ENCODE measurements at regions not wholly inside any gene's neighbourhood (a gene's known extent, or its start where the extent isn't known, plus 50 kb on each side); places are given as distances from the start of the nearest gene placed in this dataset.

DNA sequence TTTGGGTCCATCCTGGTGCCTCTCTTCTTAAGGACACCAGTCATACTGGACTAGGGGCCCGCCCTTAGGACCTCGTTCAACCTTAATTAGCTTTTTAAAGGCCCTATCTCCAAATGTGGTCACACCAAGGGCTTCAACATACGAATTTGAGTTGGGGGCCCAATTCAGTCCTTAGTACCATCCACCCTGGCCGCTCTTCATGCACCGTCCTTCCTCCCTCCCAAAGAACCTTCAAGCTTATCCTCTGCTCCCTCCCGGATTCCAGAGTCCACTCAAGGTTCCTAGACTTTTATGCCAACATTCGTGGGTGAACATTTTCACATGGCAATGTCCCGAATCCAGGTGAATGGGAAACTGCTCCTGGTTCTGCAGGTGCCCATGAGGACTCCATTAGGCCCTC is 201.3 kb upstream of the IGF1R start:
- TF ChIP-seq JUN (IDR thresholded peaks at IDR 0.05; ENCODE audit: borderline replicate concordance, insufficient read depth, insufficient read length, low read depth) (no peak), POLR2A (IDR thresholded peaks at IDR 0.05; ENCODE audit: low read depth, low read length) (no peak), POLR2AphosphoS5 (IDR thresholded peaks at IDR 0.05; ENCODE audit: insufficient read depth, low read depth, low read length) (no peak)
- TF ChIP-seq, protein P1, sequence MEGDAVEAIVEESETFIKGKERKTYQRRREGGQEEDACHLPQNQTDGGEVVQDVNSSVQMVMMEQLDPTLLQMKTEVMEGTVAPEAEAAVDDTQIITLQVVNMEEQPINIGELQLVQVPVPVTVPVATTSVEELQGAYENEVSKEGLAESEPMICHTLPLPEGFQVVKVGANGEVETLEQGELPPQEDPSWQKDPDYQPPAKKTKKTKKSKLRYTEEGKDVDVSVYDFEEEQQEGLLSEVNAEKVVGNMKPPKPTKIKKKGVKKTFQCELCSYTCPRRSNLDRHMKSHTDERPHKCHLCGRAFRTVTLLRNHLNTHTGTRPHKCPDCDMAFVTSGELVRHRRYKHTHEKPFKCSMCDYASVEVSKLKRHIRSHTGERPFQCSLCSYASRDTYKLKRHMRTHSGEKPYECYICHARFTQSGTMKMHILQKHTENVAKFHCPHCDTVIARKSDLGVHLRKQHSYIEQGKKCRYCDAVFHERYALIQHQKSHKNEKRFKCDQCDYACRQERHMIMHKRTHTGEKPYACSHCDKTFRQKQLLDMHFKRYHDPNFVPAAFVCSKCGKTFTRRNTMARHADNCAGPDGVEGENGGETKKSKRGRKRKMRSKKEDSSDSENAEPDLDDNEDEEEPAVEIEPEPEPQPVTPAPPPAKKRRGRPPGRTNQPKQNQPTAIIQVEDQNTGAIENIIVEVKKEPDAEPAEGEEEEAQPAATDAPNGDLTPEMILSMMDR (IDR thresholded peaks at IDR 0.05; ENCODE audit: extremely low read depth in 1 of 2, insufficient read depth in 1 of 2, low read depth in 1 of 2, low read length in 2 of 2), result no peak
